Loucy (cell line): ENCODE measurements at regions not wholly inside any gene's neighbourhood (a gene's known extent, or its start where the extent isn't known, plus 50 kb on each side); places are given as distances from the start of the nearest gene placed in this dataset.

Experiments used
- H2AFZ ChIP-seq: fragments of 200-600 bp; sonication (generic); 2 replicates; pipeline ENCODE4 v1.6.0; 2016; ENCODE audit warnings: antibody characterized with exemption, mild to moderate bottlenecking, low read length, moderate library complexity
- H3F3A ChIP-seq: fragments of 200-600 bp; 2 replicates; pipeline ENCODE4 v1.6.0; 2016; ENCODE audit warnings: antibody characterized with exemption, low read depth, mild to moderate bottlenecking
- H3K27me3 ChIP-seq: fragments of 200-600 bp; sonication (generic); 2 replicates; pipeline ENCODE4 v1.6.1; 2014; ENCODE audit warnings: low read length, mild to moderate bottlenecking; ENCODE audit not compliant: insufficient read depth, poor library complexity, severe bottlenecking
- H3K36me3 ChIP-seq: fragments of 200-600 bp; sonication (generic); 2 replicates; pipeline ENCODE4 v1.6.1; 2016; ENCODE audit warnings: low read length; ENCODE audit not compliant: insufficient read depth
- H3K4me1 ChIP-seq: fragments of 200-600 bp; sonication (generic); 2 replicates; pipeline ENCODE4 v1.5.1; 2014; ENCODE audit warnings: low read length, mild to moderate bottlenecking; ENCODE audit not compliant: insufficient read depth, poor library complexity, severe bottlenecking
- H3K4me2 ChIP-seq: fragments of 200-600 bp; sonication (generic); 2 replicates; pipeline ENCODE4 v1.6.0; 2014; ENCODE audit warnings: antibody characterized with exemption, low read length, low read depth, mild to moderate bottlenecking; ENCODE audit not compliant: poor library complexity, severe bottlenecking
- H3K4me3 ChIP-seq: fragments of 200-600 bp; sonication (generic); 2 replicates; pipeline ENCODE4 v1.5.1; 2014; ENCODE audit warnings: low read length, mild to moderate bottlenecking, mixed read lengths; ENCODE audit not compliant: poor library complexity, severe bottlenecking
- H3K79me2 ChIP-seq: fragments of 200-600 bp; sonication (generic); 2 replicates; pipeline ENCODE4 v1.6.1; 2014; ENCODE audit warnings: low read length; ENCODE audit not compliant: insufficient read depth
- H3K9ac ChIP-seq: fragments of 200-600 bp; sonication (generic); 2 replicates; pipeline ENCODE4 v1.6.0; 2014; ENCODE audit warnings: mild to moderate bottlenecking, low read depth, low read length, moderate library complexity; ENCODE audit not compliant: poor library complexity, severe bottlenecking
- H3K9me2 ChIP-seq: fragments of 200-600 bp; sonication (generic); replicated peaks from 2 replicates; pipeline ENCODE4 v1.6.1; 2016; ENCODE audit warnings: low read depth, low read length, mixed read lengths
- H3K9me3 ChIP-seq: fragments of 200-600 bp; sonication (generic); 2 replicates; pipeline ENCODE4 v1.6.1; 2014; ENCODE audit warnings: mild to moderate bottlenecking, antibody characterized with exemption, low read length, low read depth; ENCODE audit not compliant: insufficient read depth
- H4K20me1 ChIP-seq: fragments of 200-600 bp; sonication (generic); 2 replicates; pipeline ENCODE4 v1.6.0; 2014; ENCODE audit warnings: antibody characterized with exemption, low read length, mild to moderate bottlenecking; ENCODE audit not compliant: insufficient read depth, poor library complexity, severe bottlenecking
- CTCF ChIP-seq: fragments of 200-600 bp; sonication (generic); conservative IDR thresholded peaks from 2 replicates; pipeline ENCODE4 v1.5.1; 2014; ENCODE audit warnings: mild to moderate bottlenecking, antibody characterized with exemption, low read length
- EZH2phosphoT487 ChIP-seq: fragments of 200-600 bp; IDR thresholded peaks from 2 replicates; pipeline ENCODE4 v1.6.1; 2018; ENCODE audit warnings: antibody characterized with exemption, mild to moderate bottlenecking, moderate library complexity, borderline replicate concordance

- H3K4me3 ChIP-seq = no peak overlapping the region
- no peak overlapping the region for H3K9ac ChIP-seq
- H2AFZ ChIP-seq = no peak overlapping the region
- no peaks in the 10 kb centered on the region for H3K36me3 ChIP-seq
- H3K79me2 ChIP-seq = no peaks in the 10 kb centered on the region
- H3K9me3 ChIP-seq = no peaks in the 10 kb centered on the region
- H3K9me2 ChIP-seq = no peaks in the 10 kb centered on the region
- no peaks in the 10 kb centered on the region for H4K20me1 ChIP-seq
- no peak overlapping the region for H3K4me2 ChIP-seq
- no peaks in the 10 kb centered on the region for H3K4me1 ChIP-seq
- H3K27me3 ChIP-seq = no peaks in the 10 kb centered on the region
- no peaks in the 10 kb centered on the region for H3F3A ChIP-seq
- TF ChIP-seq CTCF (no peak), EZH2phosphoT487 (no peak)
Measured at GRCh38 chr7:19558527-19558926, 150.3 kb downstream of the POLR1F start.

GRCh38 chr7:19557726-19558465, 150.9 kb downstream of the POLR1F start:
- Histone ChIP-seq H3K9me2 (no peaks in the 10 kb centered on the region), H3K36me3 (no peaks in the 10 kb centered on the region), H3K4me1 (no peaks in the 10 kb centered on the region), H2AFZ (no peak overlapping the region), H3K9me3 (no peaks in the 10 kb centered on the region), H3K4me3 (no peak overlapping the region), H3F3A (no peaks in the 10 kb centered on the region), H3K4me2 (no peak overlapping the region), H3K79me2 (no peaks in the 10 kb centered on the region), H4K20me1 (no peaks in the 10 kb centered on the region), H3K27me3 (no peaks in the 10 kb centered on the region), H3K9ac (no peak overlapping the region)
- TF ChIP-seq CTCF = no peak
- no peak for TF ChIP-seq EZH2phosphoT487

GRCh38 chr7:19554581-19554980, 154.3 kb downstream of the POLR1F start:
- Histone ChIP-seq H3K4me2 (no peak overlapping the region), H3K9ac (no peak overlapping the region), H3K9me2 (no peaks in the 10 kb centered on the region), H3F3A (no peaks in the 10 kb centered on the region), H3K4me1 (no peaks in the 10 kb centered on the region), H3K36me3 (no peaks in the 10 kb centered on the region), H3K4me3 (no peak overlapping the region), H2AFZ (no peak overlapping the region), H3K79me2 (no peaks in the 10 kb centered on the region), H3K9me3 (no peaks in the 10 kb centered on the region), H4K20me1 (no peaks in the 10 kb centered on the region), H3K27me3 (no peaks in the 10 kb centered on the region)
- no peak for TF ChIP-seq CTCF
- no peak for TF ChIP-seq EZH2phosphoT487
